HT1080 (cell line): ENCODE measurements at regions not wholly inside any gene's neighbourhood (a gene's known extent, or its start where the extent isn't known, plus 50 kb on each side); places are given as distances from the start of the nearest gene placed in this dataset.

Experiments used
- DNase-seq: peaks from one replicate; pipeline ENCODE4 v3.0.0-alpha.2; 2015; ENCODE audit warnings: low read depth

DNA sequence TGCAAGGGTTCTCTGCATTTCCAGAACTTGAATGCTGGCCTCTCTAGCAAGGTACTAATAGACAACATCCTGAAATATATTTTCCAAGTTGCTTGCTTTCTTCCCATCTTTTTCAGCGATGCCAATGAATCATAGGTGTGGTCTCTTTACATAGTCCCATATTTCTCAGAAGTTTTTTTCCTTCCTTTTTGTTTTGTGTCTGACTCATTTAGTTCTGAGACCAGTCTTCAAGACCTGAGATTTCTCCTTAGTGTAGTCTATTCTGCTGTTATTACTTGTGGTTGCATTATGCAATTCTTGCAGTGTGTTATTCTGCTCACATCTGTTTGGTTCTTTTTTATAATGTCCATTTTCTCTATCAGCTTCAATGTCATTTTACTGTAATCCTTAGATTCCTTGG lies 1265.0 kb upstream of the ALCAM start:
- peak; percentile 49 for DNase-seq

DNA sequence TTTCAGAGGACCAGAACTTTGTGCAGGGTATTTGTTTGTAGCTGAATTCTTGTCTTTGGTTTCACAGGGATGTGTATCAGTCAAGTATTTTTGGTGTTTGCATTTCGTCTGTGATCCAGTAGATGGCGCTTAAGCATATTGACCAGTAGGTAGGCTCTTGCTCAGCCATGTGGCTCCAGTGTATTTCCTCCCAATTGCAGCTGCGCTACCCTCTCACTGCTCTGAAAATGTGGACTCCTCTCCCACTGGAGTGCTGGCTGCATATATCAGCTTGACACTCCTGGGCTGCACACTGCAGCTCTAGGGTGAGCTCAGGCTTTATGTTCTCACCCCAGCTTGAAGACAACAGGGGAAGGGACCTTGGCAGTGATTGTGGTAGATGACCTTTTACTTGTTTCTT lies 1264.3 kb upstream of the ALCAM start:
- DNase-seq = peak; percentile 58

DNA sequence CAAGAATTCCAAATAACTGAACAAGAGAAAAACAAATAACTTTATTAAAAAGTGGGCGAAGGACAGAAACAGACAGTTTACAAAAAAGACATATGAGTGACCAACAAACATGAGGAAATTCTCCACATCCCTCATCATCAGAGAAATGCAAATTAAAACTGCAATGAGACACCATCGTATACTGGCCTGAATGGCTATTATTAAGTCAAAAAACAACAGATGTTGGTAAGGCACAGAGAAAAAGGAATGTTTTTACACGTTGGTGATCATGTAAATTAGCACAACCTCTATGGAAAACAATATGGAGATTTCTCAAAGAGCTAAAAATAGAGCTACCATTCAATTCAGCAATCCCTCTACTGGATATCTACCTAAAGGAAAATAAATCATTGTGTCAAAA lies 1260.4 kb upstream of the ALCAM start:
- DNase-seq = no peak

GRCh38 chr3:104108522-104108921 lies 1258.2 kb upstream of the ALCAM start:
- no peak for DNase-seq

GRCh38 chr3:104126463-104126862 lies 1240.2 kb upstream of the ALCAM start:
- DNase-seq = no peak

DNA sequence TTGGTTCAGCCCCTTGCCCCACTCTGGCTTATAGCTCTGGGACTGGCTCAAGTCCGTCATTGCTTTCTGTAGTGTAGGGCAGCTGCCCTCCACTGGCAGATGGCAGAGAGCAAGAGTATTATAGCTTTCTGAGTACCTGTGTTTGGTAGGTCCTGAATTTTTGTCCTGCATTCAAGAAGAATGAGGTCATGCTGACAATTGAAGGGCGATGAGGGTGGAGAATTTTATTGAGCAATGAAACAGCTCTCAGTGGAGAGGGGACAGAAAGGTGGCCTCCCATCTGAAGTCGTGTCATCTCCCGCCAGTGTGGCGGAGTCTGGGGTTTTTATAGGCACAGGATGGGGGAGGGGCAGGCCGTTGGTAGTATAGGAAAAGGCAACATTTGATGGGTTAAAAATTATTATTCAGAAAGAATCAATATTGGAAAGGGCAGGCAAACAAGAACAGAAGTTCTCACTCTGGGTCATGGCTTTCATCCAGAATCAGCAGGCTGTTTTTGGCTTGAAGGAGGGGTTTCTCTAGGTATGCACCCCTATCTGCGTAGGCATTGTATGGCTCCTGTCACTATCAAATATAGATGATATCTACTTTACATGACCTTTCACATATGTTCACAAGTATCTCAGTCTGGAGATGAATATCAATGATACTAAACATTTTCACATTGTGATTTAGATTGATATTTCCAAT lies 1239.7 kb upstream of the ALCAM start:
- no peak for DNase-seq

DNA sequence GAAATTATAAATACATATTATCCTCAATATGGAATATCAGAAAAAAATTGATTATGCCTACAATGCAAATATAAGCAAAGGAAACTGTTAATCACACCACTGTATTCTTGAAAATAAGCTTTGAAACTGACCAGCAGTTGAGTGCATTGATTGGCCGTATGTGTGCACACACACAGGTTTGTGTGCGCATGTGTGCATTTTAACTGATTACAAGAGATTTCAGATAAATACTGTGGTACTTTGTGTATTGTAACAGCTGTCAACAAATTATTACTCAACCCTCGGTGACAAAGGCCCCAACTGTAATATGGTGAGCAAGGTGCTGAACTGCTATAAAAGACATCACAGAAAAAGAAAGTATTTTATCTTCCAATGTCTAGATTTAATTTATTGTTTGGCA lies 1238.9 kb upstream of the ALCAM start:
- DNase-seq = no peak

GRCh38 chr3:104132566-104133403 lies 1233.9 kb upstream of the ALCAM start:
- DNase-seq = peak; percentile 90

DNA sequence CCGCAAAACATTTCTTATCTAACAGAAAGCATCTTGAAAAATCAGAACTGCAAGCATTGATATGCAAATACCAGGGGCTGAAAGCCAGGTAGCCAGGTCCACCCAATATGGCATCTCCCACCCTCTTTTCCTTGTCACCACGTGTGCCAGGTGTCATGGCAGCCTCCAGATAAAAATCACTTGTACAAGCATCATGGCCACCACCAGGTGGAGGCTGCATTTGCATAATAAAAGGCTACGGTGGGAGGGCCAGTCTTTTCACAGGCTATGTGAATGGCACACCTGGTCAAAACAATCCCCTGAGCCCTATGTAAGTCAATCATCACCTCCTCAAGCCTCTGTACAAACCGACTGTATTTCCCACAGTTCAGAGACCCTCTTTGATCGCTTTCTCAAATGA lies 1233.1 kb upstream of the ALCAM start:
- DNase-seq = no peak

DNA sequence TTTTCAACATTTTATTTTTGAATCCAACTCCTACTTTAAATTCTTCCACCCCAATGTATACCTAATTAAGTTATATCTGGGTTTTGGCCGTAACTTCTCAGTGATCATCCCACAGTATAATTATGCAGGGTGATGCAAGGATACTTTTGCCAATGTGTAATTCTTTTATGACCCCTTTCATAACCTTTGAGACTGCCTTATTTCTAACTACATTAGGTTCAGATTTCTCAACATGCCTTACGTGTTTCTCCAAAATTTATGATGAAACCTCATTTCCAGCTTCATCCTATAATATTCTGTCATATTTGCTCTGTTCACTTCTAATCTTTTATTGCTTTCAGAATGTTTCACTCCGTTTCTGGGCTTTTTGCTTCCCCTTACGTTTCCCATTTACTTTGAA lies 1229.6 kb upstream of the ALCAM start:
- DNase-seq = no peak

DNA sequence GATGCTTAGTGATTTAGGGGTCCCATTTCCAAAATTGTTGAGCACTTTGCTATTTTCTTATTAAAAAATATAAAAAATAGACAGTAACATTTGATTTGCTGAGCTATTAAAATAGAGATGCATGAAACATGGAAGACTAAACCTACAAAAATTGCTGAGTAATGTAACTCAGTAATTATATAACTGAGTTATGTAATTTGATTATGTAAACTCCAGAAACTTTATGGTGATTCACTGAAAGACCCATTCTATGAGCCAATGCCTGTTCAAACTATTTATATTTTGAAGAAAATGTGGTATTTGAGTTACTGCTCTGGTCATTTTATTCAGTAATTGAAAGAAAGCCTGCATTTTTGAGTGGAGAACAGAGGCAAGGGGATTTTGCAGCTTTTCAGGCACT lies 1221.5 kb upstream of the ALCAM start:
- no peak for DNase-seq

DNA sequence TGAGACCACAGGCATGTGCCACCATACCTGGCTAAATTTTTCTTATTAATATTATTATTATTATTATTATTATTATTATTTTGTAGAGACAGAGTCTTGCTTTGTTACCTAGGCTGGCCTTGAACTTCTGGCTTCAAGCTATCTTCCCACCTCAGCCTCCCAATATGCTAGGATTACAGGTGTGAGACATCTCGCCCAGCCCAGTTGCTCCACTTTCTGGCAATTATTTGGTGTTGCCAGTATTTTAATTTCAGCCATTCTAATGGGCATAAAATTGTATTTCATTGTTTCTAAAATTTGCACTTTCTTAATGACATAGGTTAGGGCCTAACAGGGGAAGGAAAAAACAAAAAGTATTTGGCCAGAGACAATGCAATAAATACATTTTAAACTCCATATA lies 1217.6 kb upstream of the ALCAM start:
- peak; percentile 33 for DNase-seq

DNA sequence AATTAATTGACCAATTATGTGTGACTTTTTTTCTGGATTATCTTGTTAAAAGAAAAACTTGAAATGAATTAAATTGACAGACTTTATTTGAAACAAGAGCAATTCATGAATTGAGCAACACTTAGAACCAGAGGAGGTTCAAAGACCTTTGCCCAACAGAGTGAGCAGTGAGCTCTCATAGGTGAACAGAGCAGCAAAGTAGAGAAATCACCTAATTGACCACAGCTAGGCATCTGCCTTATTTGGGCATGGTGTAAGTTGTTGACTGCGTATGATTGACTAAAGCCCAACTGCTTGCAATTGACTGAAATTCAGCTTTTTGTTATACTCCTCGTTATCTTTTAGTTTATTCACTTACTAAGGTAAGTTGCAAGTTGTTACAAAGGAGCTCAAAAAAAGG lies 1216.0 kb upstream of the ALCAM start:
- no peak for DNase-seq

DNA sequence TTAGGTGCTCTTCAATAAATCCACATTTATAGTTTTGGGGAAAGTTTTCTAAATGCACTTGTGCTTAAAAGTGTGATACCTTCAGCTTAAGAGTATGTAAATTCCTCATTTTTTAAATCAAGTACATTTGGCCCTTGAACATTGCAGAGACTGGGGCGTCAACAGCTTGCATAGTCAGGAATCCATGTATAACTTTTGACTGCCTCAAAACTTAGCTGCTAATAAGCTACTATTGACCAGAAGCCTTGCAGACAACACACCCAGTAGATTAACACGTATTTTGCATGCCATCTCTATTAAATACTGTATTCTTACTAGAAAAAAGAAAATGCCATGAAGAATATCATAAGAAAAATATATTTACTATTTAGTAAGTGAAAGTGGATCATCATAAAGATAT lies 1211.8 kb upstream of the ALCAM start:
- DNase-seq = no peak

DNA sequence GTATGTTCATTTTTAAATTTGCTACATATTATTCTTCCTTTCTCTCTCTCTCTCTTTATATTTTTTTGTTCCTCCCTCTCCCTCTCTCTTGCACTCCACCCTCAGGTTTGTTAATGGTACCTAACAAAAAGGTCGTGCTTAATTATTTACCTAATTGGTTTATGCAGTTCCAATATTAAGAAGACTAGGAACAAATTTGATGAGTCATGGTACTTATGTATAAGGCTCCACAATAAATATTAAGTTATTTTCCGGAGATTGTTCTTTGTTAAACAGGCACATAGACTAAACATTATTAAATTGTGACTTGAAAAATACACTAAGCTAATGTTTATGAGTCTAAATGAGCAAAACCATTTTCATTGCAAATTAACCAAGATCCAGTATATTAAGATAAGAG lies 1200.8 kb upstream of the ALCAM start:
- no peak for DNase-seq

GRCh38 chr3:104168386-104168785 lies 1198.3 kb upstream of the ALCAM start:
- no peak for DNase-seq

DNA sequence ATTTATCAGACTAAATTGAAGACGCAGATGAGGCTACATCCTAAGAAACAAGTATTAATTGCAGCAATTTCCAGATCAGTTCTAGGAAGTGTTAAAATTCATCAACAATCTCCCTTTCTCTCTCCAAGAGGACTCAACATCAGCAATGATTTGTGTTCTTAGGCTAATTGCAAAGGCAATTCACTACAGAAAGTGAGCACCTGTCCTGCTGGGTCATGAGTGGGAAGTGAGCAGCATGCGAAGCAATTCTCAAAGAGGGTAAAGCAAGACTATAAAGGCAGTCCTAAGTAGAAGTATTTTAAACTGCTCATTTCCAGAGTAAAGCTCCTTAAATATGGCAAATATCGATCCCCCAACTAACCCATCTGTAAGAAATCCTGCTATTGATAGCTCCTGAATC lies 1191.0 kb upstream of the ALCAM start:
- no peak for DNase-seq

- DNase-seq = no peak
Observed at GRCh38 chr3:104176706-104177105, 1190.0 kb upstream of the ALCAM start.

GRCh38 chr3:104178680-104179079 lies 1188.0 kb upstream of the ALCAM start:
- DNase-seq = no peak

DNA sequence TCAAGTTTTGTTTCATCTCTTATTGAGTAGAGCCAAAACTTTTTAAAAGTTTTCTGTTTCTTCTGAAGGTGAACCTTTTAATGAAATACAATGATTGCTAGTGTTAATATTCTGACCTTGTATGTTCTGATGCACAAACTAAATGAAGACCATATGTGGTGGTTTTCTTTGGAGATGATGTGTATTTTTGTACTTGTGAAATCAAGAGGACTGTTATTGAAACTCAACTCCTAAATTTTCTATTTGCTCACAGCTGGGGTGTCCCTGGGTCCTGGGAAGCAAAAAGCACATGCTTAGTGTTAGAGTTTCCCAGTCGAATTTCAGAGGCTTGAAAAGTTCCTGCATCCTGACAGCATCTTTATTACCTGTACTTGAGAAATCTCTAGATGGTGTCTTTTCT lies 1185.8 kb upstream of the ALCAM start:
- DNase-seq = no peak

DNA sequence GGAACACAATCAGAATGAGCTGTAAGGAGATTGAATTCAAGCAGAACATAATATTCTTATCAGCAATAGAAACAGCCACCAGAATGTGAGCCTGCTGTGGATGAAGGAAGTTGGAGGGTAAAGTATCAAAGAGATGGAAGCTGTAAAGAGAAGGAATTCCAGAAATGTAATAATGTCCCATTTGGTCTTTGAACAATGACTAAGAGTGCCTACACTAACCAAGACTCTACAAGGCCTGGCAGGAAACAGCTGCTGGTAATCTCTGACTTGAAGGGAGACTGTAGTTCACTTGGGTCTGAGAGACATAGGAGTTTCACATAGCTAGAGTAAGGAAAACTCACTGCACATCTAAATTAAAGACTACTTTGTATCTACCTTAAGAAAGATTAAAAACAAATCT lies 1176.0 kb upstream of the ALCAM start:
- DNase-seq = peak; percentile 64

- no peak for DNase-seq
Observed at GRCh38 chr3:104198131-104198530, 1168.6 kb upstream of the ALCAM start.

DNA sequence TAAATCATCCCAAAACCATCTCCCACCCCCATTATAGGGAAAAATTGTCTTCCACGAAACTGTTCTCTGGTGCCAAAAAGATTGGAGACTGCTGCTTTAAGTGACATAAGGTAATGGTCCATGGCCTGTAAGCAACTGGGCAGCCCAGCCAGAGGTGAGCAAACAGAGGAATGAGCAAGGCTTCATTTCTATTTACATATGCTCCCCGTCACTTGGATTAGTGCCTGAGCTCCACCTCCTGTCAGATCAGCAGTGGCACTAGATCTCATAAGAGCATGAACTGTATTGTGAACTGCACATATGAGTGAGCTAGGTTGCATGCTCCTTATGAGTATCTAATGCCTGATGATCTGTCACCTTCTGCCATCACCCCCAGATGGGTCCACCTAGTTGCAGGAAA lies 1159.8 kb upstream of the ALCAM start:
- DNase-seq = peak; percentile 4
